ENCODE measurements at regions not wholly inside any gene's neighbourhood (a gene's known extent, or its start where the extent isn't known, plus 50 kb on each side); places are given as distances from the start of the nearest gene placed in this dataset.
"Not testable (repeated sequence)": the region's sequence is repeated elsewhere in the genome, so short reads cannot be mapped to it uniquely, and the experiment has no call there.

DNA sequence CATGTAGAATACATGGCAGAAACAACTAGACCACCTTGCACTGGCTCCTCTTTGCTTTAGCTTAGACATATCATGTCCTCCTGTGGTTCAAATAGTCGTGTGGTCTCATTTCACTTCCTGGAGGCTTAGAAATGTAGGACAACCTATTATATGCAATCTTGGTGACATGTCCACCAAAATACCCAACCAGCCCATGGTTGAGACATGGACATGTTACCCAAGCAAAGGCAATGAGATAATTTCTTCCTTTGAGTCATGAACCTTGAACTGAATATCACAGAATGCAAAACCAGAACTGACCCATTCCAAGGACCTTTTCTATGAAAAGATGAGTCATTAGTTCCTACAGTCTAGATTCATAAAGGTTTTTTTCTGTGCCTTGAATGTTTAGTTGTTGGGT, 309.0 kb upstream of the MDFIC2 start:
- Histone ChIP-seq H3K27ac (replicated peaks) (no peak overlapping the region), H3K4me3 (no peak overlapping the region), H3K4me1 (no peaks in the 10 kb centered on the region), H3K27me3 (ENCODE audit: low read depth) (peaks cover 11% of the 10 kb centered on the region), H3K36me3 (no peaks in the 10 kb centered on the region), H3K9me3 (replicated peaks) (no peaks in the 10 kb centered on the region)
- no peak for TF ChIP-seq CTCF (IDR thresholded peaks at IDR 0.05; ENCODE audit: borderline replicate concordance)
- no peak for DNase-seq
- intact Hi-C loops (cut with micrococcal nuclease): no loop called here

DNA sequence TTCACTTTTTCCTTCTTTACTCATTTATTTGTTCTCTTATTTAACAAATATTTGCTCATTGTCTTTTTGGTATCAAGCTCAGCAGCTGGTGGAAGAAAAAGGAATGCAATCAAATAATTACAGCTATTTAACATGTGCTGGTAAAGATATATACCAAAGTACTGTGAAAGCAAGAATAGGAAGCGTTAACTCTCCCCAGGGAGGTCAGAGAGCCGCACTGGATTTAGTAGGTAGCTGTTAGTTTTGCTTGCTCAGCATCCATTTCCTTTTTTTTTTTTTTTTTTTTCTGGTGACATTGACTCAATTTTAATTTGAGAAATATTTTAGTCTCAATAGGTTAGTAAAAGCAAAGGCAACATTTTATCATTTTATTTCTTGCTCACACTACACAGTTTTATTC, 308.5 kb upstream of the MDFIC2 start:
- intact Hi-C loops (cut with micrococcal nuclease): no loop called here
- Histone ChIP-seq H3K27ac (replicated peaks) (no peak overlapping the region), H3K4me1 (no peaks in the 10 kb centered on the region), H3K27me3 (ENCODE audit: low read depth) (peaks cover 11% of the 10 kb centered on the region), H3K4me3 (no peak overlapping the region), H3K9me3 (replicated peaks) (no peaks in the 10 kb centered on the region), H3K36me3 (no peaks in the 10 kb centered on the region)
- TF ChIP-seq CTCF (IDR thresholded peaks at IDR 0.05; ENCODE audit: borderline replicate concordance): no peak
- no peak for DNase-seq

DNA sequence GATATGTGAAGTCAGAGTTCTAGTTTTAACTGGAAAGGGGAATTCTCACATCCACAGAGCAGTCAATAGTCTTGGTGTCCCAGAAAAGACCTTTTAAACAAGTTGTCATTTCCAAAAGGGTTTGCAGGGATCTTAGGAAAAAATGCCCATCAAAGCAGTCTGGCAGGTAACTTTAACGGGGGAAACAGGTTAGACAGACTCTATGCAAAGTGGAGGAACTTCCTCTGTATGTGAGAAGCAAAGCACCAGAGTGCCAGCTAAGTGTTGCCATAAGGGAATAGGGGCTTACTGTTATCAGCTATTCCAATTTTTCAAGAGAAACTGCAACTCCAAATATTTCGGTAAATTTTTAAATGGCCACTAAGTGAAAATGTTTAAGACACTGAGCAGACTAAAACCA, 307.9 kb upstream of the MDFIC2 start:
- DNase-seq: no peak
- Histone ChIP-seq H3K27me3 (ENCODE audit: low read depth) (peaks cover 11% of the 10 kb centered on the region), H3K4me1 (no peaks in the 10 kb centered on the region), H3K36me3 (no peaks in the 10 kb centered on the region), H3K27ac (replicated peaks) (no peak overlapping the region), H3K4me3 (no peak overlapping the region), H3K9me3 (replicated peaks) (no peaks in the 10 kb centered on the region)
- no peak for TF ChIP-seq CTCF (IDR thresholded peaks at IDR 0.05; ENCODE audit: borderline replicate concordance)
- intact Hi-C loops (cut with micrococcal nuclease): no loop called here

DNA sequence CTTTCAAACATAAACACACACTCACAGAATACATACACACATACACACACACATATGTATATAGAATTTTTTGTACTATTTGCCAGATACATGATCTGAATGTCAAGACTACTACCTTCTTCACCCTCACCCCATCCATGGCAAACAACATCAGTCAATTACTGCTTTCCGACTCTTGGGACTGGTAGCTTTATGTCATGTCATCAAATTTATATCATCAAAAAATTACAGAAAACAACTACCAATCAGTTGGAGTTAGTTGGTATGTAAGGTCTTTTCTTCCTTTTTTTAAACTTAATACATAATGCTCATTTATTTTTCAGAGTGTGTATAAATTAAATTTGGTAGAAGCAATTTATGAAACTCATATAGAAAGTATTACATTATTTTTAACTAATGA, 305.7 kb upstream of the MDFIC2 start:
- intact Hi-C loops (cut with micrococcal nuclease): no loop called here
- H3K27ac ChIP-seq (replicated peaks): no peak overlapping the region
- H3K27me3 ChIP-seq (ENCODE audit: low read depth): peaks cover 11% of the 10 kb centered on the region
- H3K4me1 ChIP-seq: no peaks in the 10 kb centered on the region
- no peaks in the 10 kb centered on the region for H3K9me3 ChIP-seq (replicated peaks)
- H3K36me3 ChIP-seq: no peaks in the 10 kb centered on the region
- no peak for TF ChIP-seq CTCF (IDR thresholded peaks at IDR 0.05; ENCODE audit: borderline replicate concordance)
- H3K4me3 ChIP-seq: no peak overlapping the region
- no peak for DNase-seq

DNA sequence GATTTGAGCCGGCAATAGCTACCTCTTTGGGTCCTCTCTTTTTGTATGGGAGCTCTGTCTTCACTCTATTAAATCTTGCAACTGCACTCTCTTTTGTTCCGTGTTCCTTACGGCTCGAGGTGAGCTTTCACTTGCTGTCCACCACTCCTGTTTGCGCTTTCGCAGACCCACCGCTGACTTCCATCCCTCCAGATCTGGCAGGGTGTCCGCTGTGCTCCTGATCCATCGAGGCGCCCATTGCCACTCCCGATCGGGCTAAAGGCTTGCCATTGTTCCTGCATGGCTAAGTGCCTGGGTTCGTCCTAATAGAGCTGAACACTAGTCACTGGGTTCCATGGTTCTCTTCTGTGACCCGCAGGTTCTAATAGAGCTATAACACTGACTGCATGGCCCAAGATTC, 304.9 kb upstream of the MDFIC2 start:
- intact Hi-C loops (cut with micrococcal nuclease); DNase-seq; H3K36me3 ChIP-seq; H3K4me3 ChIP-seq; H3K27ac ChIP-seq (replicated peaks); H3K9me3 ChIP-seq (replicated peaks); H3K4me1 ChIP-seq: not testable (repeated sequence)
- H3K27me3 ChIP-seq (ENCODE audit: low read depth): peaks cover 11% of the 10 kb centered on the region

DNA sequence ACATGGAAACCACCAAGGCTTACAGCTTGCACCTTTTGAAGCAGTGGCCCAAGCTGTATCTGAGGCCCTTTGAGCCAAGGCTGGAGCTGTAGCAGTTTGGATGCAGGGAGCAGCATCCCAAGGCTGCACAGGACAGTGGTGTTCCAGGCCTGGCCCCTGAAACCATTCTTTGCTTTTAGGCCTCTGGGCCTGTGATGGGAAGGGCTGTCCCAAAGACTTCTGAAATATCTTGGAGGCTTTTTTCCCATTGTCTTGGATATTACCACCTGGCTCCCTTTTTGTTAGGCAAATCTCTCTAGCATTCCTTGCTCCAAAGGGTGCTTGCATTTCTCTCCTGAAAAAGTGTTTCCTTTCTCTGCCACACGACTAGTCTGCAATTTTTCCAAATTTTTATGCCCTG, 302.8 kb upstream of the MDFIC2 start:
- no peak for TF ChIP-seq CTCF (IDR thresholded peaks at IDR 0.05; ENCODE audit: borderline replicate concordance)
- Histone ChIP-seq H3K36me3 (no peaks in the 10 kb centered on the region), H3K4me1 (no peaks in the 10 kb centered on the region), H3K27me3 (ENCODE audit: low read depth) (peaks cover 11% of the 10 kb centered on the region), H3K9me3 (replicated peaks) (no peaks in the 10 kb centered on the region), H3K4me3 (no peak overlapping the region), H3K27ac (replicated peaks) (no peak overlapping the region)
- intact Hi-C loops (cut with micrococcal nuclease): no loop called here
- no peak for DNase-seq

Data from left ventricle myocardium inferior (tissue), 1 donor.